BLaER1 (cell line): ENCODE measurements at regions not wholly inside any gene's neighbourhood (a gene's known extent, or its start where the extent isn't known, plus 50 kb on each side); places are given as distances from the start of the nearest gene placed in this dataset.
"Not testable (repeated sequence)": the region's sequence is repeated elsewhere in the genome, so short reads cannot be mapped to it uniquely, and the experiment has no call there.

Source experiments
- H3K27ac ChIP-seq: shearing (Covaris generic); formaldehyde crosslinking; 2 replicates; pipeline ENCODE4 v1.8.1; 2022
- H3K27me3 ChIP-seq: shearing (Covaris generic); formaldehyde crosslinking; 2 replicates; pipeline ENCODE4 v1.8.1; 2022
- H3K36me3 ChIP-seq: shearing (Covaris generic); formaldehyde crosslinking; 2 replicates; pipeline ENCODE4 v1.8.1; 2022
- H3K4me1 ChIP-seq: shearing (Covaris generic); formaldehyde crosslinking; 2 replicates; pipeline ENCODE4 v1.8.1; 2022
- H3K4me2 ChIP-seq: shearing (Covaris generic); formaldehyde crosslinking; 2 replicates; pipeline ENCODE4 v1.8.1; 2022
- H3K4me3 ChIP-seq: shearing (Covaris generic); formaldehyde crosslinking; 2 replicates; pipeline ENCODE4 v1.8.1; 2022
- H3K9ac ChIP-seq: shearing (Covaris generic); formaldehyde crosslinking; 2 replicates; pipeline ENCODE4 v1.8.1; 2022
- H3K9me3 ChIP-seq: shearing (Covaris generic); formaldehyde crosslinking; 2 replicates; pipeline ENCODE4 v1.8.1; 2022
- H4K20me1 ChIP-seq: shearing (Covaris generic); formaldehyde crosslinking; 2 replicates; pipeline ENCODE4 v1.8.1; 2022
- Cebpa-rat ChIP-seq: shearing (Covaris generic); IDR thresholded peaks from 2 replicates; pipeline ENCODE4 v1.8.1; 2022

- Histone ChIP-seq H3K27me3 (no peaks in the 10 kb centered on the region), H3K9me3 (no peaks in the 10 kb centered on the region), H3K9ac (no peak overlapping the region), H4K20me1 (no peaks in the 10 kb centered on the region), H3K4me2 (no peak overlapping the region), H3K4me1 (no peaks in the 10 kb centered on the region), H3K36me3 (no peaks in the 10 kb centered on the region), H3K4me3 (no peak overlapping the region), H3K27ac (no peak overlapping the region)
- no peak for TF ChIP-seq Cebpa-rat
These were observed 462.6 kb upstream of the ZEB2 start for GRCh38 chr2:144982481-144982880.

GRCh38 chr2:144975881-144976280 lies 456.0 kb upstream of the ZEB2 start:
- no peak for TF ChIP-seq Cebpa-rat
- Histone ChIP-seq H3K9ac (no peak overlapping the region), H3K27ac (no peak overlapping the region), H4K20me1 (no peaks in the 10 kb centered on the region), H3K36me3 (no peaks in the 10 kb centered on the region), H3K27me3 (no peaks in the 10 kb centered on the region), H3K4me3 (no peak overlapping the region), H3K4me1 (no peaks in the 10 kb centered on the region), H3K9me3 (peaks cover 4% of the 10 kb centered on the region), H3K4me2 (no peak overlapping the region)

GRCh38 chr2:144972676-144973075 lies 452.8 kb upstream of the ZEB2 start:
- no peak overlapping the region for H3K27ac ChIP-seq
- no peaks in the 10 kb centered on the region for H3K4me1 ChIP-seq
- H3K4me3 ChIP-seq = no peak overlapping the region
- H4K20me1 ChIP-seq = no peaks in the 10 kb centered on the region
- TF ChIP-seq Cebpa-rat = no peak
- H3K27me3 ChIP-seq = no peaks in the 10 kb centered on the region
- peaks cover 30% of the 10 kb centered on the region for H3K9me3 ChIP-seq
- no peak overlapping the region for H3K9ac ChIP-seq
- no peaks in the 10 kb centered on the region for H3K36me3 ChIP-seq
- no peak overlapping the region for H3K4me2 ChIP-seq

GRCh38 chr2:144971786-144972335 lies 451.9 kb upstream of the ZEB2 start:
- H3K36me3 ChIP-seq = no peaks in the 10 kb centered on the region
- no peak overlapping the region for H3K27ac ChIP-seq
- no peaks in the 10 kb centered on the region for H3K4me1 ChIP-seq
- no peak overlapping the region for H3K9ac ChIP-seq
- H3K9me3 ChIP-seq = peaks cover 30% of the 10 kb centered on the region
- no peak overlapping the region for H3K4me3 ChIP-seq
- H3K27me3 ChIP-seq = no peaks in the 10 kb centered on the region
- no peaks in the 10 kb centered on the region for H4K20me1 ChIP-seq
- no peak for TF ChIP-seq Cebpa-rat
- no peak overlapping the region for H3K4me2 ChIP-seq

GRCh38 chr2:144970410-144970809 lies 450.5 kb upstream of the ZEB2 start:
- H3K27me3 ChIP-seq, H3K4me1 ChIP-seq, H3K27ac ChIP-seq, H3K4me3 ChIP-seq, H3K9ac ChIP-seq, H4K20me1 ChIP-seq, H3K4me2 ChIP-seq, H3K36me3 ChIP-seq: not testable (repeated sequence)
- peaks cover 40% of the 10 kb centered on the region for H3K9me3 ChIP-seq

- H3K4me3 ChIP-seq, H3K4me2 ChIP-seq, H3K27me3 ChIP-seq, H3K4me1 ChIP-seq, H3K27ac ChIP-seq, H3K36me3 ChIP-seq, H3K9ac ChIP-seq, H4K20me1 ChIP-seq: not testable (repeated sequence)
- H3K9me3 ChIP-seq = peaks cover 48% of the 10 kb centered on the region
These were observed 449.6 kb upstream of the ZEB2 start for GRCh38 chr2:144969564-144969963.

GRCh38 chr2:144967961-144968360 lies 448.0 kb upstream of the ZEB2 start:
- no peak for TF ChIP-seq Cebpa-rat
- Histone ChIP-seq H3K9me3 (peaks cover 52% of the 10 kb centered on the region), H3K27me3 (no peaks in the 10 kb centered on the region), H3K4me2 (no peak overlapping the region), H3K9ac (no peak overlapping the region), H3K27ac (no peak overlapping the region), H4K20me1 (no peaks in the 10 kb centered on the region), H3K4me1 (no peaks in the 10 kb centered on the region), H3K4me3 (no peak overlapping the region), H3K36me3 (no peaks in the 10 kb centered on the region)

GRCh38 chr2:144965172-144965571 lies 445.3 kb upstream of the ZEB2 start:
- no peaks in the 10 kb centered on the region for H3K27me3 ChIP-seq
- no peak overlapping the region for H3K27ac ChIP-seq
- no peak overlapping the region for H3K9ac ChIP-seq
- H3K36me3 ChIP-seq = no peaks in the 10 kb centered on the region
- no peaks in the 10 kb centered on the region for H3K4me1 ChIP-seq
- no peak for TF ChIP-seq Cebpa-rat
- H4K20me1 ChIP-seq = no peaks in the 10 kb centered on the region
- peaks cover 41% of the 10 kb centered on the region for H3K9me3 ChIP-seq
- no peak overlapping the region for H3K4me2 ChIP-seq
- H3K4me3 ChIP-seq = no peak overlapping the region

GRCh38 chr2:144963031-144963430 lies 443.1 kb upstream of the ZEB2 start:
- no peak for TF ChIP-seq Cebpa-rat
- Histone ChIP-seq H3K27ac (no peak overlapping the region), H3K4me2 (no peak overlapping the region), H3K9me3 (peaks cover 23% of the 10 kb centered on the region), H3K27me3 (no peaks in the 10 kb centered on the region), H3K9ac (no peak overlapping the region), H3K36me3 (no peaks in the 10 kb centered on the region), H4K20me1 (no peaks in the 10 kb centered on the region), H3K4me3 (no peak overlapping the region), H3K4me1 (no peaks in the 10 kb centered on the region)

GRCh38 chr2:144959416-144959815 lies 439.5 kb upstream of the ZEB2 start:
- Histone ChIP-seq H3K36me3 (no peaks in the 10 kb centered on the region), H4K20me1 (no peaks in the 10 kb centered on the region), H3K4me2 (no peak overlapping the region), H3K27ac (no peak overlapping the region), H3K9me3 (peaks cover 2% of the 10 kb centered on the region), H3K27me3 (no peaks in the 10 kb centered on the region), H3K9ac (no peak overlapping the region), H3K4me3 (no peak overlapping the region), H3K4me1 (no peaks in the 10 kb centered on the region)
- no peak for TF ChIP-seq Cebpa-rat

GRCh38 chr2:144950899-144951560 lies 431.1 kb upstream of the ZEB2 start:
- no peak overlapping the region for H3K4me2 ChIP-seq
- no peak overlapping the region for H3K4me3 ChIP-seq
- no peaks in the 10 kb centered on the region for H3K36me3 ChIP-seq
- H3K27me3 ChIP-seq = no peaks in the 10 kb centered on the region
- no peaks in the 10 kb centered on the region for H4K20me1 ChIP-seq
- H3K9ac ChIP-seq = no peak overlapping the region
- H3K9me3 ChIP-seq = no peaks in the 10 kb centered on the region
- no peak for TF ChIP-seq Cebpa-rat
- no peak overlapping the region for H3K27ac ChIP-seq
- H3K4me1 ChIP-seq = no peaks in the 10 kb centered on the region
